H9 (cell line): ENCODE measurements at regions not wholly inside any gene's neighbourhood (a gene's known extent, or its start where the extent isn't known, plus 50 kb on each side); places are given as distances from the start of the nearest gene placed in this dataset.
A peak's percentile ranks its signal among the peaks of the same experiment; 100 is the strongest.

Experiments used
- DNase-seq: peaks from one replicate; pipeline ENCODE4 v3.0.0-alpha.2; 2017
- H2AFZ ChIP-seq: one replicate; pipeline ENCODE4 v1.6.1; 2013; ENCODE audit warnings: mild to moderate bottlenecking, low read length, control low read depth, moderate library complexity
- H2AK5ac ChIP-seq: 2 replicates; pipeline ENCODE4 v1.6.1; 2013; ENCODE audit warnings: low read length, control low read depth, mixed read lengths; ENCODE audit not compliant: insufficient read length
- H2BK120ac ChIP-seq: one replicate; pipeline ENCODE4 v1.6.1; 2013; ENCODE audit warnings: low read depth, mild to moderate bottlenecking, low read length, control low read depth, inconsistent platforms; ENCODE audit not compliant: poor library complexity, severe bottlenecking
- H2BK12ac ChIP-seq: 2 replicates; pipeline ENCODE4 v1.6.1; 2013; ENCODE audit warnings: low read length, control low read depth, mixed read lengths, low read depth; ENCODE audit not compliant: insufficient read length
- H2BK15ac ChIP-seq: 2 replicates; pipeline ENCODE4 v1.6.1; 2013; ENCODE audit warnings: low read depth, low read length, control low read depth
- H2BK20ac ChIP-seq: one replicate; pipeline ENCODE4 v1.6.1; 2013; ENCODE audit warnings: low read depth, mild to moderate bottlenecking, low read length, control low read depth, inconsistent platforms; ENCODE audit not compliant: poor library complexity, severe bottlenecking
- H2BK5ac ChIP-seq: 2 replicates; pipeline ENCODE4 v1.6.1; 2013; ENCODE audit warnings: low read length, control low read depth, mixed read lengths; ENCODE audit not compliant: insufficient read length
- H3K14ac ChIP-seq: 2 replicates; pipeline ENCODE4 v1.6.1; 2013; ENCODE audit warnings: low read length, control low read depth; ENCODE audit not compliant: insufficient read depth
- H3K18ac ChIP-seq: 2 replicates; pipeline ENCODE4 v1.6.1; 2013; ENCODE audit warnings: low read depth, mild to moderate bottlenecking, mixed read lengths, low read length, control low read depth; ENCODE audit not compliant: insufficient read length
- H3K23ac ChIP-seq: 2 replicates; pipeline ENCODE4 v1.6.1; 2013; ENCODE audit warnings: low read length, control low read depth, mixed read lengths, low read depth; ENCODE audit not compliant: insufficient read length
- H3K23me2 ChIP-seq: 2 replicates; pipeline ENCODE4 v1.6.1; 2013; ENCODE audit warnings: low read depth, mild to moderate bottlenecking, mixed read lengths, low read length, control low read depth; ENCODE audit not compliant: insufficient read length, poor library complexity, severe bottlenecking
- H3K27ac ChIP-seq: 2 replicates; pipeline ENCODE4 v1.5.1; 2013; ENCODE audit warnings: low read length, control low read depth, mixed read lengths, low read depth; ENCODE audit not compliant: insufficient read length
- H3K27me3 ChIP-seq: 2 replicates; pipeline ENCODE4 v1.6.1; 2013; ENCODE audit warnings: low read length, control low read depth, inconsistent platforms; ENCODE audit not compliant: insufficient read depth
- H3K4ac ChIP-seq: 2 replicates; pipeline ENCODE4 v1.6.1; 2013; ENCODE audit warnings: low read depth, mild to moderate bottlenecking, control low read depth, inconsistent platforms, low read length, moderate library complexity
- H3K4me1 ChIP-seq: 2 replicates; pipeline ENCODE4 v1.6.1; 2013; ENCODE audit warnings: low read length, control low read depth, inconsistent platforms; ENCODE audit not compliant: insufficient read depth
- H3K4me2 ChIP-seq: 2 replicates; pipeline ENCODE4 v1.6.1; 2013; ENCODE audit warnings: low read length, control low read depth, mixed read lengths; ENCODE audit not compliant: insufficient read length, insufficient read depth
- H3K56ac ChIP-seq: 2 replicates; pipeline ENCODE4 v1.6.1; 2013; ENCODE audit warnings: low read depth, mild to moderate bottlenecking, mixed read lengths, low read length, control low read depth; ENCODE audit not compliant: insufficient read length
- H3K79me1 ChIP-seq: 2 replicates; pipeline ENCODE4 v1.6.1; 2013; ENCODE audit warnings: low read depth, mild to moderate bottlenecking, moderate library complexity, low read length, control low read depth, inconsistent platforms; ENCODE audit not compliant: insufficient read depth, poor library complexity, severe bottlenecking
- H3K79me2 ChIP-seq: 2 replicates; pipeline ENCODE4 v1.6.1; 2013; ENCODE audit warnings: low read length, control low read depth, inconsistent platforms; ENCODE audit not compliant: insufficient read depth
- H3K9ac ChIP-seq: 2 replicates; pipeline ENCODE4 v1.6.1; 2013; ENCODE audit warnings: low read length, control low read depth, mixed read lengths; ENCODE audit not compliant: insufficient read length; ENCODE audit errors: extremely low read depth
- H3K9me3 ChIP-seq: one replicate; pipeline ENCODE4 v1.6.1; 2013; ENCODE audit warnings: low read depth, low read length, inconsistent platforms; ENCODE audit not compliant: control insufficient read depth
- H3T11ph ChIP-seq: one replicate; pipeline ENCODE4 v1.6.1; 2013; ENCODE audit warnings: mild to moderate bottlenecking, low read length, control low read depth, inconsistent platforms
- H4K20me1 ChIP-seq: one replicate; pipeline ENCODE4 v1.6.1; 2013; ENCODE audit not compliant: control insufficient read depth, insufficient read length, insufficient read depth
- H4K5ac ChIP-seq: 2 replicates; pipeline ENCODE4 v1.6.1; 2013; ENCODE audit warnings: low read depth, mild to moderate bottlenecking, mixed read lengths, low read length, control low read depth; ENCODE audit not compliant: insufficient read length
- H4K8ac ChIP-seq: replicated peaks from 2 replicates; pipeline ENCODE4 v1.6.1; 2013; ENCODE audit warnings: low read length, control low read depth, mixed read lengths, low read depth; ENCODE audit not compliant: insufficient read length
- H4K91ac ChIP-seq: 2 replicates; pipeline ENCODE4 v1.6.1; 2013; ENCODE audit warnings: low read depth, mild to moderate bottlenecking, moderate library complexity, mixed read lengths, low read length, control low read depth; ENCODE audit not compliant: insufficient read length
- H3K27ac Mint-ChIP-seq, 3 experiments: 2 replicates in 2 of 3; 3 replicates in 1 of 3; pipeline ENCODE4 v1.8.0; 2020 to 2021; ENCODE audit warnings: mixed read lengths in 3 of 3, mild to moderate bottlenecking in 1 of 3, moderate library complexity in 1 of 3
- H3K27me3 Mint-ChIP-seq: 2 replicates; pipeline ENCODE4 v1.8.0; 2021; ENCODE audit warnings: low read depth, mild to moderate bottlenecking, moderate library complexity, mixed read lengths
- H3K36me3 Mint-ChIP-seq, 3 experiments: 2 replicates in 2 of 3; 3 replicates in 1 of 3; pipeline ENCODE4 v1.8.0; 2020 to 2021; ENCODE audit warnings: low read depth in 3 of 3, mixed read lengths in 3 of 3; ENCODE audit not compliant: insufficient read depth in 1 of 3
- H3K4me1 Mint-ChIP-seq, 2 experiments: 2 replicates each; pipeline ENCODE4 v1.8.0; 2020; ENCODE audit warnings: mixed read lengths in 2 of 2
- H3K4me3 Mint-ChIP-seq, 2 experiments: 2 replicates in 1 of 2; 3 replicates in 1 of 2; pipeline ENCODE4 v1.8.0; 2020 to 2021; ENCODE audit warnings: mild to moderate bottlenecking in 2 of 2, mixed read lengths in 2 of 2, moderate library complexity in 1 of 2
- H3K9me3 Mint-ChIP-seq, 2 experiments: 2 replicates in 1 of 2; 3 replicates in 1 of 2; pipeline ENCODE4 v1.8.0; 2020; ENCODE audit warnings: mild to moderate bottlenecking in 2 of 2, mixed read lengths in 2 of 2, moderate library complexity in 1 of 2
- CTCF ChIP-seq: fragments of 200-600 bp; sonication (generic); conservative IDR thresholded peaks from 3 replicates; pipeline ENCODE4 v1.8.0; 2021; ENCODE audit warnings: antibody characterized with exemption, mild to moderate bottlenecking
- WGBS: extraction: QIAGEN DNeasy Blood & Tissue Kit; methylation state at CpG from one replicate; pipeline ENCODE4 v1.1.7; 2013; ENCODE audit warnings: missing lambda C conversion rate, low lambda C conversion rate, mixed read lengths; ENCODE audit not compliant: insufficient read length; ENCODE audit errors: extremely low coverage; 5-methylcytosine and 5-hydroxymethylcytosine counted together

- peak; percentile 31 for DNase-seq
- Mint-ChIP-seq H3K4me1 (peaks cover 9% of the 10 kb centered on the region in 2 experiments), H3K9me3 (no peaks in the 10 kb centered on the region), H3K27me3 (no peaks in the 10 kb centered on the region), H3K27ac (peak overlapping the region in 2 of 3 experiments; percentile 24 to 85; a peak in 3 of 7 replicates), H3K4me3 (no peak overlapping the region), H3K36me3 (no peaks in the 10 kb centered on the region)
- Histone ChIP-seq H3K14ac (0 out of 2 replicates have a peak overlapping the region, but pooled peaks have one; percentile 61), H2AK5ac (no peak overlapping the region), H3K9ac (no peak overlapping the region), H2BK20ac (no peak overlapping the region), H4K5ac (no peak overlapping the region), H3K79me1 (no peaks in the 10 kb centered on the region), H3K79me2 (no peaks in the 10 kb centered on the region), H3K4me1 (no peaks in the 10 kb centered on the region), H3K23ac (no peak overlapping the region), H3K27ac (no peak overlapping the region), H3K27me3 (no peaks in the 10 kb centered on the region), H3K4ac (no peak overlapping the region), H4K91ac (no peak overlapping the region), H2BK15ac (no peak overlapping the region), H3K23me2 (no peaks in the 10 kb centered on the region), H4K8ac (no peak overlapping the region), H2BK120ac (no peak overlapping the region), H3K4me2 (no peak overlapping the region), H3T11ph (no peak overlapping the region), H4K20me1 (no peaks in the 10 kb centered on the region), H2BK5ac (no peak overlapping the region), H3K18ac (no peak overlapping the region), H3K56ac (no peak overlapping the region), H2BK12ac (no peak overlapping the region), H3K9me3 (no peaks in the 10 kb centered on the region), H2AFZ (no peak overlapping the region)
- WGBS: no CpG with 5 or more reads among the region's 6 CpGs
- no peak for TF ChIP-seq CTCF
Observed at GRCh38 chr10:10092581-10092980, 925.1 kb upstream of the CELF2 start.
